ENCODE measurements at regions not wholly inside any gene's neighbourhood (a gene's known extent, or its start where the extent isn't known, plus 50 kb on each side); places are given as distances from the start of the nearest gene placed in this dataset.

- H3K4me3 Mint-ChIP-seq: peak overlapping the region; percentile 87 to 95 (median 90)
- H3K27me3 Mint-ChIP-seq: peaks cover 4 to 12% of the 10 kb centered on the region in 2 donors
- peak overlapping the region; percentile 84 to 97 (median 91) for H3K27ac Mint-ChIP-seq
- H3K9me3 ChIP-seq (ENCODE audit: control insufficient read depth in 1 of 2, low read length in 2 of 2): no peaks in the 10 kb centered on the region
- H3K36me3 Mint-ChIP-seq: peaks cover 0 to 8% of the 10 kb centered on the region in 2 donors
- H3K36me3 ChIP-seq (ENCODE audit: insufficient read depth, low read length): no peaks in the 10 kb centered on the region
- H3K4me3 ChIP-seq (ENCODE audit: low read length in 2 of 2): peak overlapping the region in 1 of 2 donors; percentile 74
- no peak for DNase-seq
- H3K4me1 ChIP-seq (ENCODE audit: insufficient read depth, low read length): peaks cover 14% of the 10 kb centered on the region
- intact Hi-C loops (cut with micrococcal nuclease): loop anchor here (5.0 kb wide), 1 partner anchor 879 kb away; the partner anchor contains the start of gene MTMR10
- peaks cover 0 to 7% (median 0%) of the 10 kb centered on the region in 8 donors for H3K9me3 Mint-ChIP-seq
- peaks cover 9 to 24% (median 16%) of the 10 kb centered on the region in 4 donors for H3K4me1 Mint-ChIP-seq
- no peaks in the 10 kb centered on the region for H3K27me3 ChIP-seq (ENCODE audit: insufficient read depth, low read length)
- POLR2A ChIA-PET (ENCODE audit: partially characterized antibody): no interaction called here
- peak overlapping the region; percentile 31 for H3K27ac ChIP-seq (ENCODE audit: low read depth, low read length)
- CTCF ChIA-PET (ENCODE audit: partially characterized antibody): no interaction called here
Measured at GRCh38 chr15:31871166-31871886, 159.0 kb upstream of the CHRNA7 start.

DNA sequence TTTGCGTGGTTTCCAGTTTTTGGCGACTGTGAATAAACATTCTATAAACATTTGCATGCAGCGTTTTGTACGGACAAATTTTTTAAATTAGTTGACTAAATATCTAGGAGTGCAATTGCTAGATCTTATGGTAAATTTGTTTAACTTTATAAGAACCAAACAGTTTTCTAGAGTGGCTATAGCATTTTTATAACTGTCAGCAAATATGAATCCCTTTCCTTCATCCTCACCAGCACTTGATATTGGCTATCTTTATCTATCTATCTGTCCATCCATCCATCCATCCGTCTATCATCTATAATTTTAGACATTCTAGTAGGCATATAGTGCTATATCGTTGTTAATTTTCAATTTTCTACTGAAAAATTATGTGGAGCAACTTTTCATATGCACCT is 158.4 kb upstream of the CHRNA7 start:
- Histone ChIP-seq H3K27ac (ENCODE audit: low read depth, low read length) (no peak overlapping the region), H3K36me3 (ENCODE audit: insufficient read depth, low read length) (no peaks in the 10 kb centered on the region), H3K4me3 (ENCODE audit: low read length in 2 of 2) (no peak overlapping the region), H3K4me1 (ENCODE audit: insufficient read depth, low read length) (peaks cover 14% of the 10 kb centered on the region), H3K9me3 (ENCODE audit: control insufficient read depth in 1 of 2, low read length in 2 of 2) (no peaks in the 10 kb centered on the region), H3K27me3 (ENCODE audit: insufficient read depth, low read length) (no peaks in the 10 kb centered on the region)
- H3K9me3 Mint-ChIP-seq: peaks cover 0 to 7% (median 0%) of the 10 kb centered on the region in 8 donors
- DNase-seq: no peak
- peaks cover 0 to 8% of the 10 kb centered on the region in 2 donors for H3K36me3 Mint-ChIP-seq
- H3K4me3 Mint-ChIP-seq: peak overlapping the region in 6 of 8 donors; percentile 3 to 74 (median 62)
- H3K4me1 Mint-ChIP-seq: peaks cover 9 to 24% (median 16%) of the 10 kb centered on the region in 4 donors
- peak overlapping the region in 1 of 7 donors; percentile 89 for H3K27ac Mint-ChIP-seq
- ChIA-PET CTCF (ENCODE audit: partially characterized antibody) (no interaction called here), POLR2A (ENCODE audit: partially characterized antibody) (no interaction called here)
- intact Hi-C loops (cut with micrococcal nuclease): loop anchor here (5.0 kb wide), 1 partner anchor 880 kb away; the partner anchor contains the start of gene MTMR10
- peaks cover 6 to 13% of the 10 kb centered on the region in 2 donors for H3K27me3 Mint-ChIP-seq

DNA sequence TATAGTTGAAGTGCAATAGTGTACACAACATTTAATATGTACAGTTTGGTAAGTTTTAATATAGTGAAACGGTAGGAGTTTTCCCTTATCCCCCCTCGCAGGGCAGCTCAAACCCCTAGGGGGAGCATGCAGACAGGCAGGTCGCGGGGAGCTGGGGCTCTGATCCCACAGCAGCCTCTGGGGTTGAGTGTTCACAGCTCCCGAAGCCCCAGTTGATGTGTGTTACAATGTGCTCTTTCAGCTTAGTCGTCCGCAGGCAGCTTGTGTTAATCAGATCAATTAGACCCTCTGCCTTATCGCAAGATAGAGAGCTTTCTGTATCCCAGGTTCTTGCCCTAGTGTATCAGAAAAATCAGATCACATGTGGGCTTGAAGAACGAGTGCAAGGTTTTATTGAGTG is 143.1 kb upstream of the CHRNA7 start:
- intact Hi-C loops (cut with micrococcal nuclease): no loop called here
- H3K27me3 ChIP-seq (ENCODE audit: insufficient read depth, low read length): no peaks in the 10 kb centered on the region
- Mint-ChIP-seq H3K4me3 (no peak overlapping the region), H3K27me3 (peaks cover 17 to 23% of the 10 kb centered on the region in 2 donors), H3K36me3 (no peaks in the 10 kb centered on the region), H3K9me3 (peaks cover 0 to 7% (median 0%) of the 10 kb centered on the region in 8 donors), H3K4me1 (no peaks in the 10 kb centered on the region), H3K27ac (no peak overlapping the region)
- CTCF ChIA-PET (ENCODE audit: partially characterized antibody): no interaction called here
- H3K9me3 ChIP-seq (ENCODE audit: control insufficient read depth in 1 of 2, low read length in 2 of 2): no peaks in the 10 kb centered on the region
- no peak overlapping the region for H3K4me3 ChIP-seq (ENCODE audit: low read length in 2 of 2)
- no peak for DNase-seq
- H3K4me1 ChIP-seq (ENCODE audit: insufficient read depth, low read length): no peaks in the 10 kb centered on the region
- POLR2A ChIA-PET (ENCODE audit: partially characterized antibody): interaction anchor here (0.6 kb wide), 1 partner anchor 1044 kb away, joined by 3 read pairs; no protein-coding TSS in a partner anchor
- no peaks in the 10 kb centered on the region for H3K36me3 ChIP-seq (ENCODE audit: insufficient read depth, low read length)
- no peak overlapping the region for H3K27ac ChIP-seq (ENCODE audit: low read depth, low read length)

- Mint-ChIP-seq H3K27me3 (peaks cover 22 to 32% of the 10 kb centered on the region in 2 donors), H3K36me3 (no peaks in the 10 kb centered on the region), H3K4me1 (no peaks in the 10 kb centered on the region), H3K27ac (no peak overlapping the region), H3K4me3 (no peak overlapping the region), H3K9me3 (peaks cover 0 to 14% (median 1%) of the 10 kb centered on the region in 8 donors)
- H3K4me1 ChIP-seq (ENCODE audit: insufficient read depth, low read length): no peaks in the 10 kb centered on the region
- no peaks in the 10 kb centered on the region for H3K36me3 ChIP-seq (ENCODE audit: insufficient read depth, low read length)
- ChIA-PET POLR2A (ENCODE audit: partially characterized antibody) (no interaction called here), CTCF (ENCODE audit: partially characterized antibody) (no interaction called here)
- no peak for DNase-seq
- no peak overlapping the region for H3K4me3 ChIP-seq (ENCODE audit: low read length in 2 of 2)
- H3K27ac ChIP-seq (ENCODE audit: low read depth, low read length): no peak overlapping the region
- no peaks in the 10 kb centered on the region for H3K27me3 ChIP-seq (ENCODE audit: insufficient read depth, low read length)
- no peaks in the 10 kb centered on the region for H3K9me3 ChIP-seq (ENCODE audit: control insufficient read depth in 1 of 2, low read length in 2 of 2)
- intact Hi-C loops (cut with micrococcal nuclease): no loop called here
Measured at GRCh38 chr15:31892513-31892912, 137.8 kb upstream of the CHRNA7 start.

DNA sequence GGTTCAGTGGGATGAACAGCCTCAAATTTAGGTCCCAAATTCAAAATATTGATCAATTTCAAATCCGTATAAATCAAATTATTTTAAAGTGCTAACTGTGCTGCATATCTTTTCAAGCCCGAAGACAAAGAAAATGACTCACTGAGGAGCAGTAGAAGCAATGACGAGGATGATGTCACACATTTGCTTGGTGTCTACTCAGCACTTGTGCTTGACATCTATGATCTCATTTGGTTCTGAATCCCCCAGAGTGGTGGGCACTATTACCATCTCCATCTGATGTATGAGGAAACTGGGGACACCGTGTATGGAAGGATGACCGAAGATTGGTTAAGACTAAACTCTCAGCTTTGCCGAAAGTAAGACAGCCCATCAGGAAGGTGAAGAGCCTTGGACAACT is 136.5 kb upstream of the CHRNA7 start:
- DNase-seq: no peak
- H3K27ac Mint-ChIP-seq: no peak overlapping the region
- Histone ChIP-seq H3K27me3 (ENCODE audit: insufficient read depth, low read length) (no peaks in the 10 kb centered on the region), H3K9me3 (ENCODE audit: control insufficient read depth in 1 of 2, low read length in 2 of 2) (no peaks in the 10 kb centered on the region), H3K36me3 (ENCODE audit: insufficient read depth, low read length) (no peaks in the 10 kb centered on the region), H3K4me1 (ENCODE audit: insufficient read depth, low read length) (no peaks in the 10 kb centered on the region), H3K4me3 (ENCODE audit: low read length in 2 of 2) (no peak overlapping the region), H3K27ac (ENCODE audit: low read depth, low read length) (no peak overlapping the region)
- H3K4me3 Mint-ChIP-seq: no peak overlapping the region
- ChIA-PET CTCF (ENCODE audit: partially characterized antibody) (no interaction called here), POLR2A (ENCODE audit: partially characterized antibody) (no interaction called here)
- intact Hi-C loops (cut with micrococcal nuclease): no loop called here
- no peaks in the 10 kb centered on the region for H3K36me3 Mint-ChIP-seq
- peaks cover 3 to 19% (median 10%) of the 10 kb centered on the region in 8 donors for H3K9me3 Mint-ChIP-seq
- peaks cover 15 to 26% of the 10 kb centered on the region in 2 donors for H3K27me3 Mint-ChIP-seq
- H3K4me1 Mint-ChIP-seq: no peaks in the 10 kb centered on the region

DNA sequence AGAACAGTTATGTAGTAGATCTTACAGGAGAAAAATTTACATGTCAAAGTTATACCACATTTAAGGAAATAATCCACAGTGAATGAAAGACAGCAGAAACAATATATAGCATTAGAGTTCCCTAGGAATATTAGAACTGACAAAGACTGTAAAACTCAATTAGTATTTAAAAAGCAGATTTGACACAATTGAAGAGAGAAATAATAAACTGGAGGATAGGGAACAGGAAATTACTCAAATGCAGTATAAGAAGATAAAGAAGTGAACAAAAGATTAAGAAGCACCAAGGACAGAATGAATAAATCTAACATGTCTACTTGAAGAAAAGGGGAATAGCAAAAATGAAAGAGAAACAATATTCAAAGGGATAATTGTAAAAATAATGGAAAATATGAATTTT is 132.6 kb upstream of the CHRNA7 start:
- intact Hi-C loops (cut with micrococcal nuclease): no loop called here
- Histone ChIP-seq H3K27me3 (ENCODE audit: insufficient read depth, low read length) (no peaks in the 10 kb centered on the region), H3K4me1 (ENCODE audit: insufficient read depth, low read length) (no peaks in the 10 kb centered on the region), H3K4me3 (ENCODE audit: low read length in 2 of 2) (no peak overlapping the region), H3K27ac (ENCODE audit: low read depth, low read length) (no peak overlapping the region), H3K9me3 (ENCODE audit: control insufficient read depth in 1 of 2, low read length in 2 of 2) (no peaks in the 10 kb centered on the region), H3K36me3 (ENCODE audit: insufficient read depth, low read length) (no peaks in the 10 kb centered on the region)
- POLR2A ChIA-PET (ENCODE audit: partially characterized antibody): no interaction called here
- peaks cover 7 to 19% of the 10 kb centered on the region in 2 donors for H3K27me3 Mint-ChIP-seq
- no peak overlapping the region for H3K4me3 Mint-ChIP-seq
- H3K9me3 Mint-ChIP-seq: peaks cover 4 to 27% (median 18%) of the 10 kb centered on the region in 8 donors
- H3K27ac Mint-ChIP-seq: no peak overlapping the region
- CTCF ChIA-PET (ENCODE audit: partially characterized antibody): no interaction called here
- no peak for DNase-seq
- H3K4me1 Mint-ChIP-seq: no peaks in the 10 kb centered on the region
- H3K36me3 Mint-ChIP-seq: no peaks in the 10 kb centered on the region

DNA sequence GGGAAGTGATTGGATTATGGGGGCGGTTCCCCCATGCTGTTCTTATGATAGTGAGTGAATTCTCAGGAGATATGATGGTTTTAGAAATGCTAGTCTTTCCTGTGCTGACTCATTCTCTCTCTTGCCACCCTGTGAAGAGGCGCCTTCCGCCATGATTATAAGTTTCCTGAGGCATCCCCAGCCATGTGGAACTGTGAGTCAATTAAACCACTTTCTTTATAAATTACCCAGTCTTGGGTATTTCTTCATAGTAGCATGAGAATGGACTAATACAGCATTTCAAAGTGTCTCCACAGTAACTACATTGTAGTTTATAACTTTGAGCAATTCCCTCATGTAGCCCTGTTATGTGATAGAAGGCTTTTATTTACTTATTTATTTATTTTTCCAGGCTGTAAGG is 128.8 kb upstream of the CHRNA7 start:
- Histone ChIP-seq H3K9me3 (ENCODE audit: control insufficient read depth in 1 of 2, low read length in 2 of 2) (no peaks in the 10 kb centered on the region), H3K4me1 (ENCODE audit: insufficient read depth, low read length) (no peaks in the 10 kb centered on the region), H3K27me3 (ENCODE audit: insufficient read depth, low read length) (no peaks in the 10 kb centered on the region), H3K4me3 (ENCODE audit: low read length in 2 of 2) (no peak overlapping the region), H3K27ac (ENCODE audit: low read depth, low read length) (no peak overlapping the region), H3K36me3 (ENCODE audit: insufficient read depth, low read length) (no peaks in the 10 kb centered on the region)
- Mint-ChIP-seq H3K4me3 (no peak overlapping the region), H3K9me3 (peaks cover 4 to 25% (median 18%) of the 10 kb centered on the region in 8 donors), H3K4me1 (no peaks in the 10 kb centered on the region), H3K27ac (no peak overlapping the region), H3K36me3 (no peaks in the 10 kb centered on the region), H3K27me3 (peaks cover 2 to 20% of the 10 kb centered on the region in 2 donors)
- CTCF ChIA-PET (ENCODE audit: partially characterized antibody): no interaction called here
- DNase-seq: no peak
- intact Hi-C loops (cut with micrococcal nuclease): no loop called here
- POLR2A ChIA-PET (ENCODE audit: partially characterized antibody): no interaction called here
